ENCODE measurements at regions not wholly inside any gene's neighbourhood (a gene's known extent, or its start where the extent isn't known, plus 50 kb on each side); places are given as distances from the start of the nearest gene placed in this dataset.

DNA sequence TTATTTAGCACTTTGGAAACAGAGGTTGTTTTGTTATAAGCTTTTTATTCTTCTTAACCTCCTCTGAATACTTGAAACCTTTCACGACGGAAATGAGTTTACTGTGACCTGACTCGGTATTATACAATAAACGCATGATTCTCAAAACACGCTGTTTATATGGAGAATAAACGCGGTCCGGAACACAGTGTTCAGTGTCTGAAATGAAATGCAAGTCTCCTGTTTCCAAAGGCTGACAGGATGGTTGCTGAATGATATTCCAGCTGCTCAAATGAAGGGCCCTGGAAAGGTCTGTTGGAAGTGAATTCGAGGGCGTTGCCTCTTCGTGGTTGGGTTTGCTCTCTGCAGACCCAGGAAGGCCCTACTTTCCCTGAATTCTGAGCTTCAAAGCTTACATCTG is 83.4 kb downstream of the RSPH3 start:
- H3K9me3 ChIP-seq (replicated peaks; ENCODE audit: control insufficient read depth, insufficient read depth, low read length): no peaks in the 10 kb centered on the region
- H2AFZ ChIP-seq (ENCODE audit: control insufficient read depth, low read depth, low read length): no peak overlapping the region
- no peaks in the 10 kb centered on the region for H4K20me1 ChIP-seq (ENCODE audit: control insufficient read depth, insufficient read depth)
- CTCF ChIA-PET: interaction anchor here (1.2 kb wide), 1 partner anchor 11 kb away, joined by 4 read pairs; no protein-coding TSS in a partner anchor
- no peak overlapping the region for H3K27ac ChIP-seq (ENCODE audit: control insufficient read depth, insufficient read depth)
- no peak for DNase-seq (ENCODE audit: low read depth, low spot score)
- SMC1A ChIA-PET (ENCODE audit: uncharacterized antibody, unreplicated experiment): interaction anchor here (0.7 to 1.3 kb wide), 5 partner anchors 9 to 65 kb away, joined by 3 to 4 read pairs (median 3); no protein-coding TSS in a partner anchor
- no TSS peak for BruUV-seq (replicated peaks)
- 89% methylated on average over 11 of the region's 11 CpGs for WGBS (ENCODE audit: insufficient coverage, insufficient replicate concordance, low lambda C conversion rate, missing lambda C conversion rate)
- in situ Hi-C loops (cut with MboI) (no loop called here), intact Hi-C loops (cut with micrococcal nuclease; ENCODE audit: unreplicated experiment) (no loop called here)
- no peak for ATAC-seq
- no peak overlapping the region for H3K4me3 ChIP-seq
- H3K4me1 ChIP-seq (ENCODE audit: control insufficient read depth, insufficient read depth, low read length): peaks cover 12% of the 10 kb centered on the region
- H3K9ac ChIP-seq (ENCODE audit: control insufficient read depth, insufficient read depth, low read length): no peak overlapping the region
- H3K27me3 ChIP-seq (replicated peaks in 1 of 2; ENCODE audit: control insufficient read depth in 2 of 2, insufficient read depth in 2 of 2, low read length in 1 of 2): no peaks in the 10 kb centered on the region
- no peaks in the 10 kb centered on the region for H3K79me2 ChIP-seq (ENCODE audit: control insufficient read depth, insufficient read depth, low read length)
- H3K36me3 ChIP-seq (ENCODE audit: control insufficient read depth in 2 of 2, insufficient read depth in 2 of 2, low read length in 1 of 2): no peaks in the 10 kb centered on the region
- FAIRE-seq: no peak
- TF ChIP-seq, protein P1, sequence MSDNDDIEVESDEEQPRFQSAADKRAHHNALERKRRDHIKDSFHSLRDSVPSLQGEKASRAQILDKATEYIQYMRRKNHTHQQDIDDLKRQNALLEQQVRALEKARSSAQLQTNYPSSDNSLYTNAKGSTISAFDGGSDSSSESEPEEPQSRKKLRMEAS (IDR thresholded peaks at IDR 0.05; ENCODE audit: low read depth, low read length): no peak
- H3K4me2 ChIP-seq (ENCODE audit: control insufficient read depth, insufficient read depth): no peak overlapping the region
- RAD21 ChIA-PET (ENCODE audit: unreplicated experiment): interaction anchor here (0.9 kb wide), 1 partner anchor 20 kb away, joined by 3 read pairs; no protein-coding TSS in a partner anchor
- POLR2A ChIA-PET: interaction anchor here (0.7 to 1.6 kb wide), 3 partner anchors 47 to 590 kb away, joined by 3 to 8 read pairs (median 6); no protein-coding TSS in a partner anchor

DNA sequence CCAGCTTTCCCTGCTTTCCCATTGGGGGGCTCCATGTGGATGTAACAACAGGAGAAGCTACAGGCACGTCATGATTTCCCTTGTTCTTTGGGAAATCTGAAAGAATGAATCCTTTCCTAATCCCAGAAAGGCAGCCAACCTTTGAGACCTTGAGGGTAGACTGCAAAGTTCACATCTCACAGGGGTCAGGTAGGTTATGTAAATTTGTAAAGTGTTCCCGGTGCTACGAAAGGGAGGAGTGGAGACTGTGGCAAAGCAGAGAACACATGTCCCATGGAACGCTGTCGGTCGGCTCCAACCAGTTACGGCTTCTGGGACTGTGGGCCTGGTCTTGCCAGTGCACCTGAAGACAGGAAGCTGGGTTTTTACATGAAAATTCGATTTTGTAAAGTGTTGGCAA is 85.1 kb downstream of the RSPH3 start:
- Histone ChIP-seq H3K4me3 (no peak overlapping the region), H3K79me2 (ENCODE audit: control insufficient read depth, insufficient read depth, low read length) (no peaks in the 10 kb centered on the region), H3K9me3 (replicated peaks; ENCODE audit: control insufficient read depth, insufficient read depth, low read length) (no peaks in the 10 kb centered on the region), H3K9ac (ENCODE audit: control insufficient read depth, insufficient read depth, low read length) (no peak overlapping the region), H3K4me2 (ENCODE audit: control insufficient read depth, insufficient read depth) (no peak overlapping the region), H4K20me1 (ENCODE audit: control insufficient read depth, insufficient read depth) (no peaks in the 10 kb centered on the region), H3K36me3 (ENCODE audit: control insufficient read depth in 2 of 2, insufficient read depth in 2 of 2, low read length in 1 of 2) (no peaks in the 10 kb centered on the region), H3K27me3 (replicated peaks in 1 of 2; ENCODE audit: control insufficient read depth in 2 of 2, insufficient read depth in 2 of 2, low read length in 1 of 2) (no peaks in the 10 kb centered on the region), H3K4me1 (ENCODE audit: control insufficient read depth, insufficient read depth, low read length) (peaks cover 28% of the 10 kb centered on the region), H2AFZ (ENCODE audit: control insufficient read depth, low read depth, low read length) (no peak overlapping the region), H3K27ac (ENCODE audit: control insufficient read depth, insufficient read depth) (no peak overlapping the region)
- TF ChIP-seq GATAD2B (conservative IDR thresholded peaks at IDR 0.05; ENCODE audit: low read depth): no peak
- SMC1A ChIA-PET (ENCODE audit: uncharacterized antibody, unreplicated experiment): interaction anchor here (1.0 kb wide), 1 partner anchor 224 kb away, joined by 3 read pairs; no protein-coding TSS in a partner anchor
- intact Hi-C loops (cut with micrococcal nuclease; ENCODE audit: unreplicated experiment) (no loop called here), in situ Hi-C loops (cut with MboI) (no loop called here)
- RAD21 ChIA-PET (ENCODE audit: unreplicated experiment): no interaction called here
- POLR2A ChIA-PET: no interaction called here
- FAIRE-seq (no peak), DNase-seq (ENCODE audit: low read depth, low spot score) (no peak), ATAC-seq (no peak)
- BruUV-seq (replicated peaks): no TSS peak
- CTCF ChIA-PET: no interaction called here
- WGBS (ENCODE audit: insufficient coverage, insufficient replicate concordance, low lambda C conversion rate, missing lambda C conversion rate): 87% methylated on average over 8 of the region's 8 CpGs
